ENCODE measurements at regions not wholly inside any gene's neighbourhood (a gene's known extent, or its start where the extent isn't known, plus 50 kb on each side); places are given as distances from the start of the nearest gene placed in this dataset.
"Not testable (repeated sequence)": the region's sequence is repeated elsewhere in the genome, so short reads cannot be mapped to it uniquely, and the experiment has no call there.

GRCh38 chr1:29798699-29799566 lies 562.6 kb downstream of the PTPRU start:
- no peak for DNase-seq (ENCODE audit: low read depth)
- H3K4me3 ChIP-seq (ENCODE audit: low read depth, low read length), result no peak overlapping the region
- no peak for TF ChIP-seq CTCF (conservative IDR thresholded peaks at IDR 0.05; ENCODE audit: low read depth, low read length)

- not testable (repeated sequence) for DNase-seq (ENCODE audit: low read depth); H3K4me3 ChIP-seq (ENCODE audit: low read depth, low read length)
Observed at GRCh38 chr1:29797125-29797524, 560.8 kb downstream of the PTPRU start.

GRCh38 chr1:29795965-29796364 lies 559.6 kb downstream of the PTPRU start:
- not testable (repeated sequence) for DNase-seq (ENCODE audit: low read depth); H3K4me3 ChIP-seq (ENCODE audit: low read depth, low read length)

- TF ChIP-seq CTCF (conservative IDR thresholded peaks at IDR 0.05; ENCODE audit: low read depth, low read length), result no peak
- no peak for DNase-seq (ENCODE audit: low read depth)
- H3K4me3 ChIP-seq (ENCODE audit: low read depth, low read length), result no peak overlapping the region
Observed at GRCh38 chr1:29793653-29794348, 557.5 kb downstream of the PTPRU start.

GRCh38 chr1:29793101-29793546 lies 556.8 kb downstream of the PTPRU start:
- peak; percentile 98 for TF ChIP-seq CTCF (conservative IDR thresholded peaks at IDR 0.05; ENCODE audit: low read depth, low read length)
- no peak overlapping the region for H3K4me3 ChIP-seq (ENCODE audit: low read depth, low read length)
- peak; percentile 89 for DNase-seq (ENCODE audit: low read depth)

GRCh38 chr1:29789910-29790247 lies 553.6 kb downstream of the PTPRU start:
- no peak for DNase-seq (ENCODE audit: low read depth)
- no peak for TF ChIP-seq CTCF (conservative IDR thresholded peaks at IDR 0.05; ENCODE audit: low read depth, low read length)
- no peak overlapping the region for H3K4me3 ChIP-seq (ENCODE audit: low read depth, low read length)

- peak; percentile 7 for TF ChIP-seq CTCF (conservative IDR thresholded peaks at IDR 0.05; ENCODE audit: low read depth, low read length)
- no peak overlapping the region for H3K4me3 ChIP-seq (ENCODE audit: low read depth, low read length)
- DNase-seq (ENCODE audit: low read depth), result no peak
Observed at GRCh38 chr1:29789221-29789909, 553.0 kb downstream of the PTPRU start.

All from choroid plexus epithelial cell (primary cell).